ENCODE measurements at regions not wholly inside any gene's neighbourhood (a gene's known extent, or its start where the extent isn't known, plus 50 kb on each side); places are given as distances from the start of the nearest gene placed in this dataset.

GRCh38 chr3:20515834-20516233 lies 329.8 kb upstream of the SGO1 start:
- TF ChIP-seq KDM1A (IDR thresholded peaks at IDR 0.05; ENCODE audit: borderline replicate concordance) (no peak), ZNF384 (IDR thresholded peaks at IDR 0.05; ENCODE audit: borderline replicate concordance, low read depth, low read length) (no peak), POLR2AphosphoS5 (IDR thresholded peaks at IDR 0.05; ENCODE audit: low read length) (no peak), ZBED1 (IDR thresholded peaks at IDR 0.05; ENCODE audit: borderline replicate concordance) (no peak), USF2 (IDR thresholded peaks at IDR 0.05; ENCODE audit: borderline replicate concordance, low read depth, low read length) (no peak), CTCF (IDR thresholded peaks at IDR 0.05 in 2 of 3, conservative IDR thresholded peaks at IDR 0.05 in 1 of 3; ENCODE audit: control insufficient read depth in 2 of 3, extremely low read depth in 1 of 3, insufficient read depth in 1 of 3, low read depth in 3 of 3, low read length in 3 of 3) (no peak), CBX3 (IDR thresholded peaks at IDR 0.05; ENCODE audit: borderline replicate concordance, low read depth) (no peak), IKZF2 (IDR thresholded peaks at IDR 0.05) (no peak), POLR2A (IDR thresholded peaks at IDR 0.05; ENCODE audit: low read depth, low read length) (no peak), SIX5 (IDR thresholded peaks at IDR 0.05; ENCODE audit: low read depth, low read length, severe bottlenecking) (no peak), TAF1 (IDR thresholded peaks at IDR 0.05; ENCODE audit: borderline replicate concordance, low read depth, low read length) (no peak), CEBPB (IDR thresholded peaks at IDR 0.05; ENCODE audit: borderline replicate concordance in 1 of 2, low read depth in 2 of 2, low read length in 2 of 2) (no peak), REST (IDR thresholded peaks at IDR 0.05; ENCODE audit: low read depth, low read length) (no peak), GABPA (IDR thresholded peaks at IDR 0.05; ENCODE audit: low read depth) (no peak)
